GM18951 (cell line): ENCODE measurements at regions not wholly inside any gene's neighbourhood (a gene's known extent, or its start where the extent isn't known, plus 50 kb on each side); places are given as distances from the start of the nearest gene placed in this dataset.

ENCODE experiments used
- POLR2A ChIP-seq: IDR thresholded peaks from 4 replicates; pipeline ENCODE4 v1.6.1; 2011; ENCODE audit warnings: mild to moderate bottlenecking; ENCODE audit not compliant: insufficient read length, insufficient read depth; ENCODE audit errors: extremely low read depth
- in situ Hi-C: fragments of 300-500 bp; cut with MboI; formaldehyde crosslinking; loops from one replicate; pipeline ENCODE4 v1.12.0; 2022; ENCODE audit warnings: low sequenced_read_pairs, mixed read lengths, inconsistent platforms; ENCODE audit not compliant: unreplicated experiment

DNA sequence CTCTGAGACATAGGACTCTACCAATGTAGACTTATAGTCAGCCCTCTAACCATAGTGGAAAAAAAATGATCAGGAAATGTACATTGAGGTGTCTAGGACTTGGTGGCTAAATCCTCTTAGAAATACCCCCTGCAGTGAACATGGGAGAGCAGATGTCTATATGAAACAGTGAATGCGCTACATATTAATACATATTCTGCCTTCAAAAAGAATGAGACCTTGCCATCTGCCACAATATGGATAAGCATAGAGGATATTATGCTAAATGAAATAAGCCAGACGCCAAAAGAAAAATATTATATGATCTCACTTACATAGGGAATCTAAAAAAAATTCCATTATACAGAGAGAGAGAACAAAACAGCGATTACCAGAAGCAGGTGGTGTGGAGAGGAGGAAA, 66.6 kb upstream of the HAO2 start:
- in situ Hi-C loops: no loop called here
- TF ChIP-seq POLR2A: no peak

DNA sequence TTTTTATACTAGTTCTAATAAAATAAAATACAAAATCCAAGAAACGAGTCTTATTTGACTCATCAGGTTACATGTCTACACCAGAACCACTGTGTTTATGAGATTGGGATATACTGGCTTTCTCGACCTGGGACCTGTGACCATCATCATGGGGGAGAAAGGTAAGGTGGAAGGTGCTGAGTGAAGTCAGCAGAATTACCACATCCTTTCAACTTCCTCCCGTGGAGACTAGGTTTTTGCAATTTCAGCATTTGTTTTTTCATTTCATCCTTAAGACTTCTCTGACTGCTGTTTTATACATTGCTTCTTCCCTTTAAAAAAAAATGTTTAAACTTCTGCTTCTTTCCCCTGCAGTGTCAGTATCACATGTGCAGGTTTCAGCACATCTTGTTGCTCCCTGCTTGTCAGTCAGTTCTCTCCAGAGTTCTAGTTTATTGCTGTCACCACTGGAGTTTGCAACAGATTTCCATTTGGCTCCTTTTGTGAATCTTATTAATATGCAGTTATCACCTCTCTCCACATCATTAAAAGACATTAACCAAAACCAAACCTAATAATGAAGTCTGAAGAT, 60.4 kb upstream of the HAO2 start:
- no peak for TF ChIP-seq POLR2A
- in situ Hi-C loops: no loop called here

DNA sequence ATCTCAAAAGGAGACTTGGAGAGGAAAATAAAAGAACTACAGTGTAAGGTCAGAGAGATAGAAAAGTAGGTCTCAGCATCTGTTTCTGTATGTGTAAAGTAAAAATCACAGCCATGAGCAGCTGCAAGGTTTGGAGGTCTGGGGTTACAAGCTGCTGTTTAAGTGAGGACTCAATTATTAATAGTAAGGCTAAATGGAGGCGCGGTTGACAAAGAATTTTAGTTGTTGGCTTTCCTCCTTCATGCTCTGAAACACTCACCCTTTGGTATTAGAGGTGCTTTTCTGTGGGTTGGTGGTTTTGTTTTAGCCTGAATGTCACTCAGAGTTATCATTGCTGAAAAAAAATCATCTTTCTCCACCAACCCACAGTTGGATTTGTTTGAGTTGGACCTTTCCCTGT, 59.8 kb upstream of the HAO2 start:
- in situ Hi-C loops: no loop called here
- no peak for TF ChIP-seq POLR2A

DNA sequence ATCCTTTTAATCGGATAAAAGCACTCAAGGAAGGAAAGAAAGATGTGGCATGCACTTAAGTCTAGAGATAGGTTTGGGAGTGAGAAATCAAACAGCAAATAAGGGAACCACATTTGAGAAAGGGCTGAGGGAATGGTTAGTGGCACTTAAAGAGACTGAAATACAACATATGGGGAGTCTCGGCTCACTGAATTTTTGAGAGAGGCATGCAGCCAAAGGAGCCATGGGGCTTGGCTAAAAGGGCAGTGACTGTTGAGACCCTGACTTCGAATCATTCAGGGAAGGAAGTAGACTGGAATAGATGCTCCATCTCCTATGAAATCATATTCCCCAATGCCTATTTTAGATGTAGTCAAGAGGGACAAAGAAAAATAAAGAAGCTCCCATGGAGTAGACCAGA, 58.3 kb upstream of the HAO2 start:
- TF ChIP-seq POLR2A: no peak
- in situ Hi-C loops: no loop called here

DNA sequence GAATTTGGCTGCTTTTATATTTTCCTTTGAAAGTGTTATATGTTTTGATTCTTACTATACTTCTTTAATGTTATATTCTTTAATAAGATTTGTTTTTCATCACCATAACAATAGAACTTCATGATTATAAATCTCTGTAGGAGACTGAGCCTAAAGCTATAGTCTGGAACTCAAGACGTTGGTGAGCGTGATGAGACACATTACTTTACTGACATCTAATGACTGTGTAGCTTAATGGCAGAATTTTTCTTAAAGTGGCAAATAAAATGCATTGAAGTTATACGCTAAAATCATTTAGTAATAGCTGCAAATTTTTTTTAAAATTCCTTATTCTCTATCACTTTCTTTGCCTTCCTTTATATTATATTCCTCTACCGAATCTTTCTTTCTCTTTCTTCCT, 56.1 kb upstream of the HAO2 start:
- no peak for TF ChIP-seq POLR2A
- in situ Hi-C loops: no loop called here

DNA sequence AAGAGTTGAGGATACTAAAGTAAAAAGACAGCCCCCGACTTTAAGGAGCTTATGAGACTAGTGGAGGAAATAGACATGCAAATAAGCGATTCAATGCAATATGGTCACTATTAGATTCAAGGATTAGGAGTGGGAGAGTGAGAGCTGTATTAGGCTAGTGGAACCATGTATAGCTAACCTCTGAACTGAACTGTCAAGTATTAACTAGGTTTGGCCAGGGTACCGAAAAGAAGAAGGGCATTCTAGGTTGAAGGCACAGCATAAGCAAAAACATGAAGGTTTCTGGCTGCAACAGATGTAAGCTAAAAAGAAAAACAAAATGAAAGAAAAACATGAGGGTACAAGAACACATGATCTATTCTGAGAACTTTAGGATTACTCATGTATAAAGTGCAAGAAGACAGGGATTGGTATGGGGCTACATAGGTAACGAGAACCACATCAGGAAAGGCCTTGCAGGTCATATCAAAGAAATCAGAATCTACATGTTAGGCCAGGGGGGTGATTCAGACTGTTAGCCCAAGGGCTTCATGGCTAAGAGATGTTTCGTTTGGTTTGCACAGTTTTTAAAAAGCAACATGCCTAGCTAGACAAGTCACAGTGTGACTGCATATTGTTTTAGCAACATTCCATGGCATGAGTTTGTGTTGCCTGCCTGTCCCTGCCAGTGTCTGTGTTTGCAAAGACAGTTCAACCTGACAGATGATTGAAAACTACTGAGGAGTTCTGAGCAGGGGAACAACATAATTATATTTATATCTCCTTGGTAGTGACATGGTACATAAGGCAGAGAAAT, 54.4 kb upstream of the HAO2 start:
- in situ Hi-C loops: no loop called here
- TF ChIP-seq POLR2A: no peak

DNA sequence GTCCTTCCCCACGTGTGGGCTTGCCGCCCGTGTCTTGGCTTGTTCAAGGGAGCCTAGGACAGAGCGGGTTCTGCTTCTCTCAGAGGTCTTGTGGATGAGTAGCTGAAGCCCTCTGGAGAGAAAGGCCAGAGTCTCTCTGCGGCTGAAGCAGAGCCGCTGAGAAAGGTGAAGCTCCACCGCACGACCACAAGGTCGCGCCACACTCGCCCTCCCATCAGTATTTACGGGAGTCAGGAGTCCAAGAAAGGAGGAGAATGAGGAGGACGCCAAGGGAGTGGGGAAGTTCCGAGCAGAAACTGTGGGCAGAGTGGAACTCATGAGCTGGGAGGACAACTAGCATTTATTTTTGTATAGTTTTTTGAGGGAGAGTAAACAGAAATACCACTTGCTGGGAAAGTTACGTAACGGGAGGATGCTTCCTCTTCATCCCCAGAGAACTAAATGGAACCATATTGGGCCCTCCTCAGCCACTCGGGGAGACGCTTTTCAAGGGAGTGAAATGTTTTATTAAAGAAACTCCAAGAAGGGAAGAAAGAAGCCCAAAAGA, 51.6 kb upstream of the HAO2 start:
- in situ Hi-C loops: no loop called here

DNA sequence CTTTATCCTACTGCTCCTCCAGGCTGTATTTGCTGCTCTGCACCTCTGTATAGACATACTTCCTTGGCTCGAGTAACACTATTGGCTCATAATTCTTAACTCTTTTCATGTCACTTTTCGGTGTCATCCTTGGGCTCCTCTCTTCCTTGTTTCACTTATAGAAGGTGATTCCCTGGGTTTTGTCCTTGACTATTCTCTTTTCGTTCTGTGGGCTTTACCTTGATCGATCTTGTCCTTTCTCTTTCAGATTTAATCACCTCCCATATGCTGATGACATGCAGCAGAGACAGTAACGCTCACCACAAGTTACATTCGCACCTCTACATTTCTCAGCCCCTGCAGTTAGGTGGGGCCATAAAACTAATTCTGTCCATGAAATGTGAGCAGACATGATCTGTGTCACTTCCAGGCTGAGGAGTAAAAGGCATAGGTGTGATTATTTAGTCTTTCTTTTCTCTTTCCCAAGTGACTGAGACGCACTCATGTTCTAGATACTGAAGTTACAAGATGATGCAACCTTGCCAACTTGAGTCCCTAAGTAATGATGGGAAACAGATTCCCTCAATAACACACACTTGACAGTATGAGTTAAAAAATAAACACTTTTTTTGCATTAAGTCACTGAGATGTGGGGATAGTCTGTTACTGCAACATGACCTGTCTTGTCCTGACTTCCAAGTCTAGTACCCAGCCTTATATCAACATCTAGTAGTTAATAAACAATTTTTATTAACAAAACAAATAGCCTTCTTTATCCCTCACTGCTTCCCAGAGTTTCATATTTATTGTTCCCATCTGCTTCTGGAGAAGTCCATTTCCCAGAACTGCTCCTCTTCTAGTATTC, 49.9 kb upstream of the HAO2 start:
- no peak for TF ChIP-seq POLR2A
- in situ Hi-C loops: no loop called here

More for the DNA sequence above, 51.6 kb upstream of the HAO2 start:
- no peak for TF ChIP-seq POLR2A
